ENCODE measurements at regions not wholly inside any gene's neighbourhood (a gene's known extent, or its start where the extent isn't known, plus 50 kb on each side); places are given as distances from the start of the nearest gene placed in this dataset.

DNA sequence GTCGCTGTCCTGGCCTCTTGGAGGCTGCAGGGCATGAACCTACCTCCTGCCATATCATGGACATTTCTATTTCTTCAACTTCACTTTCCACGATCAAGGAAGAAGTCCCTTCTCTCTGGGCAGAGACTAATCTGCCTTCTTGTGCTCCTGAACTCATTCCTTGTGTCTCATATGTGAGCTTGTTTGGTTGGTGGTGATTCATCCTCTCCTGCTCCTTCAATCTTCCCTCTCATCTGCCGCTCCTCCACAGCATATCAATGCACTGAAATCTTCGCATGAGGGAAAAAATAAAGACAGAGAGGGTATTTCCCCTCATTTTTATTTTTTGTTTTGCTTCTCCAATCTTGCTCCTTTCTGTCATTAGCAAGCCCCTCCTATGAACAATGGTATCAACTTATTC lies 571.7 kb upstream of the GOT2 start:
- TF ChIP-seq CTCF (IDR thresholded peaks at IDR 0.05; ENCODE audit: poor library complexity, severe bottlenecking) (no peak), MXI1 (conservative IDR thresholded peaks at IDR 0.05; ENCODE audit: poor library complexity, severe bottlenecking) (no peak), TAF1 (IDR thresholded peaks at IDR 0.05; ENCODE audit: low read depth) (no peak), SMC3 (conservative IDR thresholded peaks at IDR 0.05; ENCODE audit: poor library complexity) (no peak), EZH2 (IDR thresholded peaks at IDR 0.05; ENCODE audit: borderline replicate concordance, insufficient read depth, low read length, poor library complexity, severe bottlenecking) (no peak), REST (IDR thresholded peaks at IDR 0.05; ENCODE audit: borderline replicate concordance) (no peak), RAD21 (conservative IDR thresholded peaks at IDR 0.05) (no peak), EP300 (conservative IDR thresholded peaks at IDR 0.05; ENCODE audit: poor library complexity, severe bottlenecking) (no peak)

Measured in neural cell (in vitro differentiated cells).